GM21825 (cell line): ENCODE measurements at regions not wholly inside any gene's neighbourhood (a gene's known extent, or its start where the extent isn't known, plus 50 kb on each side); places are given as distances from the start of the nearest gene placed in this dataset.

Experiments
- ATAC-seq: cut with Tn5 transposase; IDR thresholded peaks from one replicate; pipeline ENCODE4 v1.9.1; 2021; ENCODE audit warnings: mild to moderate bottlenecking, moderate library complexity; ENCODE audit not compliant: unreplicated experiment

- ATAC-seq: no peak
Measured at GRCh38 chrX:51954592-51954991, 61.2 kb downstream of the MAGED1 start.

GRCh38 chrX:51955200-51955599 is 61.8 kb downstream of the MAGED1 start:
- ATAC-seq: peak; percentile 95

- ATAC-seq: no peak
Measured at GRCh38 chrX:51956441-51956840, 63.0 kb downstream of the MAGED1 start.

DNA sequence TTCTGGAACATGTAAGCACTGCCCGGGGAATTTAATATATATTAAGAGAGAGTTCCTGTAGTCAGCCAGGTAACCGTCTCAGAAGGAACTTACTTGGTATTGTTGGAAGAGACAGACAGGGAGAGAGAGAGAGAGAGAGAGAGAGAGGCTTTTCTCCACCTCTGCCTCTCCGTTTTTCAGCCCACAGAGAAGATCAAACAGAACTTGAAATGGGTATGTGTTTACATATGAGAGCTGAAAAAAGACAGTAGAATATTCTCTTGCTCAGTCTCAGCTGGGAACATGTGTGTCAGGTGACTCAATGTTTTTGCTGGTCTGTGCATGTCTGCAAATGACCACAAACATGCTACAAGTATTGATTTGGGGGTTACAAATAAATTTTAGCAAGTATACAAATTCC is 81.9 kb downstream of the MAGED1 start:
- ATAC-seq: no peak

GRCh38 chrX:51975811-51976210 is 82.4 kb downstream of the MAGED1 start:
- ATAC-seq: no peak

DNA sequence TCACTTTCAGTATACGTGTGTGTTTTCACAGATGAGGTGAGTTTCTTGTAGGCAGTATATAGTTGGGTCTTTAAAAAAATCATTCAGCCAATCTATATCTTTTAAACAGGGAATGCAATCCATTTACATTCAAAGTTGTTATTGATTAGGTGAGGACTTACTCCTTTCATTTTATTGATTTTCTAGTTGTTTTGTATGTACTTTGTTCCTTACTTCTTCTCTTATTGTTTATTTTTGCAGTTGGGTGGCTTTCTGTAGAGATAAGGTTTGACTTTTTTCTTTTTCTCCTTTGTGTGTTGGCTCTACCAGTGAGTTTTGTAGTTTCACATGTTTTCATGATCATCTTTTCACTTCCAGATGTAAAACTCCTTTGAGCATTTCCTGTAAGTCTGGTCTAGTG is 83.1 kb downstream of the MAGED1 start:
- ATAC-seq: no peak
